Retinal pigment epithelial cell (primary cell): ENCODE measurements at regions not wholly inside any gene's neighbourhood (a gene's known extent, or its start where the extent isn't known, plus 50 kb on each side); places are given as distances from the start of the nearest gene placed in this dataset.

ENCODE experiments used
- DNase-seq: peaks from one replicate; pipeline ENCODE4 v3.0.0-alpha.2; 2010; ENCODE audit warnings: low read depth
- H3K4me3 ChIP-seq: 2 replicates; pipeline ENCODE4 v1.5.1; 2011; ENCODE audit warnings: mild to moderate bottlenecking, low read length, control low read depth, moderate library complexity
- TF ChIP-seq, protein P1 (sequence below): conservative IDR thresholded peaks from 2 replicates; pipeline ENCODE4 v1.5.1; 2011; ENCODE audit warnings: low read depth, low read length, control low read depth, inconsistent platforms

- TF ChIP-seq, protein P1, sequence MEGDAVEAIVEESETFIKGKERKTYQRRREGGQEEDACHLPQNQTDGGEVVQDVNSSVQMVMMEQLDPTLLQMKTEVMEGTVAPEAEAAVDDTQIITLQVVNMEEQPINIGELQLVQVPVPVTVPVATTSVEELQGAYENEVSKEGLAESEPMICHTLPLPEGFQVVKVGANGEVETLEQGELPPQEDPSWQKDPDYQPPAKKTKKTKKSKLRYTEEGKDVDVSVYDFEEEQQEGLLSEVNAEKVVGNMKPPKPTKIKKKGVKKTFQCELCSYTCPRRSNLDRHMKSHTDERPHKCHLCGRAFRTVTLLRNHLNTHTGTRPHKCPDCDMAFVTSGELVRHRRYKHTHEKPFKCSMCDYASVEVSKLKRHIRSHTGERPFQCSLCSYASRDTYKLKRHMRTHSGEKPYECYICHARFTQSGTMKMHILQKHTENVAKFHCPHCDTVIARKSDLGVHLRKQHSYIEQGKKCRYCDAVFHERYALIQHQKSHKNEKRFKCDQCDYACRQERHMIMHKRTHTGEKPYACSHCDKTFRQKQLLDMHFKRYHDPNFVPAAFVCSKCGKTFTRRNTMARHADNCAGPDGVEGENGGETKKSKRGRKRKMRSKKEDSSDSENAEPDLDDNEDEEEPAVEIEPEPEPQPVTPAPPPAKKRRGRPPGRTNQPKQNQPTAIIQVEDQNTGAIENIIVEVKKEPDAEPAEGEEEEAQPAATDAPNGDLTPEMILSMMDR = no peak
- H3K4me3 ChIP-seq = no peak overlapping the region
- no peak for DNase-seq
Measured at GRCh38 chr14:55893705-55894104, 224.5 kb upstream of the PELI2 start.

GRCh38 chr14:55897031-55897430 lies 221.2 kb upstream of the PELI2 start:
- TF ChIP-seq, protein P1 = no peak
- H3K4me3 ChIP-seq = no peak overlapping the region
- no peak for DNase-seq

DNA sequence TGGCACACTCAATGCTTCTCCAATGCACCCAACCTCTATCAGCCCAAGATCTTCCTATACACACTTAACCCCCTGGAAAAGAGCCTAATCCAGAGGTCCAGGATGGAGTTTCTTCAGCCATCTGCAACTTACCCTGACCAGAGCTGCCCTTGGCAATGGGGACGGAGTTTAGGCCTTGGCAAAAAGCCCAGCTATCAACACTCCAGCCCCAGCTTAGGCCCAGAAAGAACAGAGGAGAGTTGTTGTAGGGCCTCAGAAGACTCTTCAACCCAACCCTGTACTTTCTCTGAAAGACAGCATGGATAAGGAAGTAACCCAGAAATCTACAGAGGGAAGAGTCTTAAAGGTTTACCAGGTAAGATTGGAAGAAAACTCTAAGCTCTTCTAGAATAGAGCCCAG lies 219.3 kb upstream of the PELI2 start:
- TF ChIP-seq, protein P1 = no peak
- H3K4me3 ChIP-seq = no peak overlapping the region
- DNase-seq = no peak

GRCh38 chr14:55899531-55899930 lies 218.7 kb upstream of the PELI2 start:
- H3K4me3 ChIP-seq = no peak overlapping the region
- no peak for DNase-seq
- TF ChIP-seq, protein P1 = no peak

DNA sequence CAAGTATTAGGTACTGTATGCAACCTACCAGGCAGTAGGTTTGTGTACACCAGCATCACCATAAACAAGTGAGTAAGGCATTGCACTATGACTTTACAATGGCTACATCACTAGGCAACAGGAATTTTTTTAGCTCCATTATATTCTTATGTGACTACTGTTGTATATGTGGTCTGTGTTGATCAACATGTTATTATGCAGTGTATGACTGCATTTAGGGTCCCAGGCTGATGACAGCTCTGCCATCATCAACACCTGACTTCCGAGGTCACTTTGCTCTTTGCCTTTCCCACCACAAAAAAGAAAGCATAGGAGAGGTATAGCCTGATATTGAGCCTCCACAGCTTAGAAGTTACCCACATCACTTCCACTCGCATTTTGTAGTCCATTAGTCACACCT lies 217.5 kb upstream of the PELI2 start:
- H3K4me3 ChIP-seq = no peak overlapping the region
- DNase-seq = no peak
- TF ChIP-seq, protein P1 = no peak

- no peak overlapping the region for H3K4me3 ChIP-seq
- no peak for DNase-seq
- TF ChIP-seq, protein P1 = no peak
Measured at GRCh38 chr14:55901291-55901690, 216.9 kb upstream of the PELI2 start.

DNA sequence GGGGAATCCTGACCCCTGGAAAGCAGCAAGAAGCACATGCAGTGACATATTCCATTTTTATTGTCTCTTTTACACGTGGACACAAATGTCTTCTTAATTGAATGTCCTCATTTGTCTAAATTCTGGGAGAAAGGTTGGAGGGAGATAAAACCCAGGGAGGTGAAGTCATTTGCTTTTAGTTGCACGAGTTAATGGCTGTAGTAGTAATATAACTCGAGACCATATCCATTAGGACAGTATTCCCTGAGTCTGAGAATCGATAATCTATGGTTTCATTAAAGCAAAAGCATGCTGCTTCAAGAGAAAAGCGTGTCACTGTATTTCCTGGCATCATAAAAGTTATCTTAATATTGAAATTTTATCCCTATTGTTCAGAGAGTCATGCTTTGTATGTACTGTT lies 216.0 kb upstream of the PELI2 start:
- TF ChIP-seq, protein P1 = no peak
- no peak overlapping the region for H3K4me3 ChIP-seq
- DNase-seq = no peak
